ENCODE measurements at regions not wholly inside any gene's neighbourhood (a gene's known extent, or its start where the extent isn't known, plus 50 kb on each side); places are given as distances from the start of the nearest gene placed in this dataset.

DNA sequence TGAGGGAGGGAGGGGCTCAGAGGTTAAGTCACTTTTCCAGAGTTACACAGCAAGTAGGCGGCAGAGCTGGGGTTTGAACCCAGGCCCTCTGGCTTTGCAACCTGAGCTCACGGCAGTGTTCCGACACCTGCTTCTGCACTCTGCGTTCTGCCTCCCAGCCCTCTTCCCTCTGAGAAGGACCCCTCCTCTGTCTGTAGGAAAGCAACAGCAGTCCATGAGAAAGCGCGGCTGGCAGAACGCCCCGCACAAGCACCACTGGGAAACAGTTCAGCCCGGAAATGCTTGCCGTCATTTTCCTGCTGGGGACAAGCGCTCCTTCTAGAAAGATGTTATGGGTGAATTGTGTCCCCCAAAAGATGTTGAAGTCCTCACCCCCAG lies 241.1 kb downstream of the NPHP4 start:
- in situ Hi-C loops (cut with MboI; ENCODE audit: low sequenced_read_pairs), result no loop called here

DNA sequence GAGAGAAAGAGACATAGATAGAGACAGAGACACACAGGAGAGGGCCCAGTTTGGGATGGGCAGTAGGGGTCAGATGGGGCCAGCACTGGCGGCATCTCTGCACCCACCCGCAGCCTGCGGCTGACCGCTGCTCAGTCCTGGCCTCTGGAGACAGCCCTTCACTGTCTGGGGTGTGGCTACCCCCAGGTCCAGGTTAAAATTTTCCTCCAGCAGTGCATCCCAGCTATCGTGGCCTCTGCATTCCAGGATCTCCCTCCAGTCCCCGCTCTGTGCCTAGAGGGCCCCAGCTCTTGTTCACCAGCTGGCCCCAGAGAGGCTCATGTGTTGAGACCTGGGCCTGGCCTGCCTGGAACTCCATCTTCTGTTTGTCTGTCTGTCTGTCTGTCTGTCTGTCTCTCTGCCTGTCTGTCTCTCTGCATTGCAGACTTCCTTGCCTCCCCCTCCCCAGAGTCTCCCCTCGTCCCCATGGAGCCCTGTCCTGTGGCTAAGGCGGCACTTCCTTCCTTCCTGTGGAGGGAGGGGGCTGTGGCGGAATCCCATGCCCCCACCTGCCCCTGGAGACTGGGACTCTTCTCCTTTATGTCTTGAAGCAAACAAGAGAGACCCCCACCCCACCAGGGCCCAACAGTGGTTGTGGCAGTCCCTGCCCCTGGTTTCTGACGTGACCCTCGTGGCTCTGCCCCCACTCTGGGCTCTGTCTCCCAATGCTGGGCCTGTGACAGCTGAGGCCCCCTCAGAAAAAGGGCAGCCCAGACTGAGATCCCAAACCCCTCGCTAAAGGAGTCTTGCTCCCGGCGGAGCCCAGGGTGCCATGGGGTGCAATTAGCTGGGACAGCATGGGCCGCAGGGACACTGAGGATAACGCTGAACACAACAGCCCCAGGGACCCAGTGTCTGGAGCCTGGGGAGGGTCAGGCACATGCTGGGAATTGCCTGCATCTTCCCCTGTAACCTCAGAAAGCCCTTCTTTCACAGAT lies 241.8 kb downstream of the NPHP4 start:
- in situ Hi-C loops (cut with MboI; ENCODE audit: low sequenced_read_pairs), result no loop called here

DNA sequence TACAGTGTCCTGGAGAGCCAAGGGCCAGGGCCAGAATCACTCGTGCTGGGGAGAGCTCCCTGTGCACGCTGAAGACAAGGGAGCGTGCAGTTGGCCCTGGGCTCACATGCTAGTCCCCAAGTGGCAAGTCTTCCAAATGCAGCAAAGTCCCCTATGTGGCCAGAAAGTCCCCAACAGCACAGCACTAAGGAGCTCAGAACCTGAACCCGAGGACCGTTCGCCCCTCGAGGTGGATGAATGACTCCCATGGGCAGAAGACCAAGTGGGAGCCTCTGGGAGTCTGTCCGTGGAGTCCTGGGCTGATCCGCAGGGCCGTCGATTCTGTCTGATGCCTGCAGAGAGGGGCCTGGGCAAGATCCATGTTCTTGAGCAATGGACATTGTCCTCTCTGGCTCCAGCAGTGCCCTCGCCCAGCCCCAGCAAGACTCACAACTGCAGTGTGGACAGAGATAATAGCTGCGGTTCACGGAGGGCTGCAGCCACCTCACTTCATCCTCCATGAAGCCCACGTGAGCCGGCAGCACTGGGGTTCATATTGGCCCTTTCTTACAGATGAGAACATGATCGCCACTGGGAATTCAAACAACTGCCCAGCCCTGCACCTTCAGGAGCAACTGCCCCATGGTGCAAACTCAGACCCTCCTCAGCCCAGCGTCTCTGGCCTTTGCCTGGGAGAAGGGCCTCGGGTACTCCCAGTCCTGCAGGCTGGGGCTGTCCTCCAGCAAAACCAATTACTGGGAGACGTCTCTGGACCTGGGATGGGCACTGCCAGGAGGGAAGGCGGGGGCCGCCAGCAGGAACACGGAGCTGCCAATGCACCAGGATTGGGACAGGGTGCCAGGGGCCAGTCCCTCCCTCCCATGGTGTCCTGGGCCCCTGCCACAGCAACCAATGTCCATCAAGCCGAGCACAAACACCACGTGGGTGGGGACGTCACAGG lies 243.7 kb downstream of the NPHP4 start:
- in situ Hi-C loops (cut with MboI; ENCODE audit: low sequenced_read_pairs), result loop anchor here (10.0 kb wide), 1 partner anchor 234 kb away; no protein-coding TSS in a partner anchor

DNA sequence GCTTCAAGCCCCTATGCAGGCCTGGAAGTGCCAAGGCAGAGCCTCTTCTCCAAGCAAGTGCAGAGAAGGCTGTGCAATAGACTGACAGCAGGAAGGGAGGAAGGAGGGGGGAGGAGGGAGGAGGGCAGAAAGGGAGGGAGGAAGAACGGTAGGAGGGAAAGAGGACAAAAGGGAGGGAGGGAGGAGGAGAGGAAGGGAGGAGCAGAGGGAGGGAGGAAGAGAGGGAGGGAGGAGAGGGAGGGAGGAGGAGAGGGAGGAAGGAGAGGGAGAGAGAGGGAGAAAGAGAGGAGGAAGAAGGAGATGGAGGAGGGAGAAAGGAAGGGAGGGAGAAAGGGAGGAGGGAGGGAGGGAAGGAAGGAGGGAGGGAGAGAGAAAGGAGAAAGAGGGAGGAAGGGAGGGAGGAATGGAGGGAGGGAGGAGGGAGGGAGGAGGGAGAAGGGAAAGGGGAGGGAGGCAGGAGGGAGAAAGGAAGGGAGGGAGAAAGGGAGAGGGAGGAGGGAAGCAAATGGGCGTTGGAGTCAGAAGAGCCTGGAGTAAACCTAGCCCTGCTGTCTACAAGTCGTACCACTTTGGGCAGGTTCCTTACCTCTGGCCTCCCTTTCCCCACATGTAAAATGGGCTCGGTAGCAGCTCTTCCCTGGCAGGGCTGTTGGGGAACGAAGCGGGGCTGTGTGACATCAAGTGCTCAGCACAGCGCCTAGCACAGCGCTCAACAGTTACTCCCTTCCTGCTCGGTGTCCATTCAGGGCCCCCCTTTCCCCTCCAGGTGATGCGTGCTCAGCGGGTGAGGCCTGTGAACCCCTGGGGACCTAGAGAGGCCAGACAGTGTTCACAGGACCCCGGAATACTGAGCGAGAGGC lies 244.6 kb downstream of the NPHP4 start:
- in situ Hi-C loops (cut with MboI; ENCODE audit: low sequenced_read_pairs), result loop anchor here (10.0 kb wide), 1 partner anchor 233 kb away; no protein-coding TSS in a partner anchor

DNA sequence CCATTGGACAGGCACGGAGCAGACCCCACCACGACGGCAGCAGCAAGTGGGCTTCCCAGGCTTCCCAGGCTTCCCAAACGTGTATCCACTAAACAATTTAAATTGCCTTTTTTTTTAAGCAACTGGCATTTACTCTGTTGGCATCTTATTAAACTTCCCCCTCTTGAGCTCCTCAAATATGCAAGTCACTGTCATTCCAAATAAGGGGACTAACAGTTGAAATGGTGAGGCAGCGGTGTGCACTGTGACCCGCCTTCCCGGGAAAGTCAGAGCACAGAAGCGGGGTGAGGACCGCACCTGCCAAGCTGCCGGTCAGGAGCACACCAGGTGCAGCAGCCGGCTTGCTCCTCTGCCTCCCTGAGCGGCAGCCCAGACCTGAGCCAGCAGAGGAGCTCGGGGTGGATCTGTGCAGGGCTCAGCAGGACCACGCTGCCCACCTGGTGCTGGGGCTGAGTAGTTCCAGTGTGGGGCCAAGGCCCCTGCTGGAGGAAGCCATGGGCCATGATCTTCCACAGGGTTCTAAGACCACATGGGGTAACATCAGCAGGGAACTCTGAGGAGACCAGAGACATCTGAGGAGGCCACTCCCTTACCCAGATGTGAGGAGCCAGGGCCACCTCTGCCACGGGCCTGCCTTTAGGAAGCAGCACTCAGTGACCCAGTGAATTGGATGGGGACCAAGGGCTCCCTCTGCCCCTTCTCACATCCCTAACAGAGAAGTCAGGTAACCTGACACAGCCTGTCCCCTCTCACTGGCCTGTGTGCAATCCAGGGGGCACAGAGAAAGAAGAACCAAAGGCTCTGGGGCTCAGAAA lies 245.4 kb downstream of the NPHP4 start:
- in situ Hi-C loops (cut with MboI; ENCODE audit: low sequenced_read_pairs), result loop anchor here (10.0 kb wide), 1 partner anchor 232 kb away; no protein-coding TSS in a partner anchor

DNA sequence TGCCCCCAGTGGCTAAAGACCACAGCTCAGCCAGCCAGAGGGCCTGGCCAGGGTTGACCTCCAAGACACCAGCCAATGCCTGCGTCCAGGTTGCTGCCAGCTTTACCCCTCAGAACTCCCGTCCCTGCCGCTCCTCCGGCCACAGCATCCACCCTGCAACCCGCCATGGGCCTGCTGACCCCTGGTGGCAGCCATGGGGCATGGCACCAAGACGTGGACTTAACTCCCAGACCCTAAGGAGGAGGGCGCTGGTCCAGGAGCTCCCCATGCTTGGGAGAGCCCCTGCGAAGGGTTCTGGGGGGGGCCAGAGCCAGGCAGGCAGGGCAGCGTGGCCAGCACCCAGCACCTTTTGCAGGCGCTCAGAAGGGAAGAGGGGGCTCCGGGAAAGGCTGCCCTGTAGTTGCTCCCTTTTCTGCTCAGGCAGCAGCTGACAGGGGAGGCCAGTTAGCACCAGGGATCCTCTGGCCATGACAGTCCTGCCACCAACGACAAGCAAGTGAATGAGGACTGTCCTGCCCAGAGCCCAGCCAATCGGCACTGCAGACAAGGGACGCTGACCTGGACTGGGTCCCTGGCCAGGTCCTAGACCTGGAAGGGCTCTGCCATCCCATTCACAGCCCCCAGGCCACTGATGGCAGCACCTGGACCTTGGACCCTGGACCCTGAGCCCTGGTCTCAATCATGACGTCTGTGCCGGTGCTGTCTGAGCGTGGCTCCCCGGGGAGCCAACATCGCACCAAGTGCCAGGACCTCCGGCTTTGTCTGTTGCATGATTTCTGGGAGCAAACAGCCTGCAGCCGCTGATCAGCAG lies 246.2 kb downstream of the NPHP4 start:
- in situ Hi-C loops (cut with MboI; ENCODE audit: low sequenced_read_pairs), result loop anchor here (10.0 kb wide), 1 partner anchor 231 kb away; no protein-coding TSS in a partner anchor

DNA sequence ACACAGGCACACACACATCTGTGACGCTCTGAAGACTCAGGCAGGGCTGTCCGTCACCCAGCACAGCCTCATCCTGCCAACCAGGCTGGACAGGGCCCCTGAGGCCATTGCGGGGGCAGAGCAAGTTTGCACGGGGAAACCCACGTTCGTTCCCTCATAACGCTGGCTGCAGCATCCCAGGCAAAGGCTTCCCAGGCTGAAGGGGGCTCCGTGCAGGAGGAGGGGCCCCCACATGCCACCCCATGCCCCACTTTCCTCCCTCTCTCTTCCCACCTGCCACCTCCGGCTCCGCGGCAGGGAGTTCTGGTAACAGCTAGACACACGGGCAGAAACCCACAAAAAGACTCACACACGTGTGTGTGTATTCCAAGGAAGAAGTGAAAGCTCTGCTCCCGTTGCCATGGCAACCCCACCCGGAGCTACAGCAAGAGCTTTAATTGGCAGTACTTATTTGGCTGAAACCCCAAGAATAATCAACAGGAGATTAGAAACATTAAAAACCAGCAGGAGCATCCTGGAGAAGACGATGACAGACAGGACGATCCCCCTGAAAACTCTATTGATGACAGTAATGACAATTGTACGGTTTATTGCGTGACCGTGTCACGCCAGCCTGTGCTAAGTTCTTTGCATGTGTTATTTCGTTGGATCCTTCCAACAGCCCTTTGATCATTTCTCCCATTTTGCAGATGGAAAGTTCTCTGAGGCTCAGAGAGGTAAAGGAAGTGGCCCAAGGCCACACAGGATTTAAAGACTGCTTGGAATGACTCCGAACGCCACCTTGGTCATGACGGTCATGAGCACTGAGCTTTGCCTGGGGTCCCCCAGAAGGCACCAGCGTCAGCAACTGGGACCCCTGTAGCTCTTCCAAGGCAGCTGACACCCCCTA lies 247.1 kb downstream of the NPHP4 start:
- in situ Hi-C loops (cut with MboI; ENCODE audit: low sequenced_read_pairs), result loop anchor here (10.0 kb wide), 1 partner anchor 230 kb away; no protein-coding TSS in a partner anchor

DNA sequence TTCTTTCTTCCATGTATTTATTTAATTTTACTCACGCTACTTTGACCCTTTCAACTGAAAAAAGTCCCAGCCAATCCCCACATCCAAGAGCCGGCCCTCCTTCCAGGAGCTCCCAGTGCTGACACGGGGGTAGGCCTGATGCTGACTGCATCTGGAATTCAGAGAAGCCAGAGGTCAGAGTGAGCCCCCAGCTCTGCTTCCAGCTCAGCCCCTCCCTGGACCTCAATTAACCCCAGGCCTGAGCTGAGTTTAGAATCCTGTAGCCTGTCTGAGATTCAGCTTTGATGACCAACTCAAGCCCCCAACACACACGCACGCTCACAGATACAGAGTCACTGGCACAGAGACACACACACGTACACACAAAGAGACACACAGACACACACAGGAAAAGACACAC lies 247.9 kb downstream of the NPHP4 start:
- in situ Hi-C loops (cut with MboI; ENCODE audit: low sequenced_read_pairs), result loop anchor here (10.0 kb wide), 1 partner anchor 230 kb away; no protein-coding TSS in a partner anchor

DNA sequence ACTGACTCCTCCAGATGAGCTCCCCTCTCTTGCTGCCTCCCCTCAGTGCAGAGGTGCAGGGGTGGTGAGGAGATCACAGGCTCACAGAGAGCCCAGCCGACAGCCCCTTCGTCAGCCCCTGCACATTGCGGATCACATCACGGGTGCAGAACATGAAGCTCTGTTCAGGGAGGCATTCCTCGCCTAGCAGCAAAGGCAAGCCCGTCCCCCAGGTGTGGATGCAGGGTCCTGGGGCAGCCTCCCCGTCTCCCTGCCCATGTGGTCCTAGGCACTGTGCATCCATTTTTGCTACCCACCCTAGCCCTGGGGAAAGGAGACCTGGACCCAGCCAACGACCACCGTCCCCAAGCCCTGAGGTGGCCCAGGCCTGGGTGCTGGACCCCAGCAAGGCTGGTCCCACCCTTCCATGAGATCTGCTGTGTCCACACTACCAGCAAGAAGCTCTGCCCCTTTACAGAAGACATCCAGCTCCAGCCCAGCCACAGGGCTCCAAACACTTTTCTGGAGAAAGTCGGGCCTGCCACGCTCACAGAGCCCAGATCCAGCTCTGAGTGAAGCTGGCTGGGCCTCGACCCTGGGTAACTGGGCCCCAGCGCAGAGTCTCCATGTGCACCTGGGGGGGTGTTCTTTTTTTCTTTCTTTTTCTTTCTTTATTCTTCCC lies 248.7 kb downstream of the NPHP4 start:
- in situ Hi-C loops (cut with MboI; ENCODE audit: low sequenced_read_pairs), result loop anchor here (10.0 kb wide), 1 partner anchor 229 kb away; no protein-coding TSS in a partner anchor

DNA sequence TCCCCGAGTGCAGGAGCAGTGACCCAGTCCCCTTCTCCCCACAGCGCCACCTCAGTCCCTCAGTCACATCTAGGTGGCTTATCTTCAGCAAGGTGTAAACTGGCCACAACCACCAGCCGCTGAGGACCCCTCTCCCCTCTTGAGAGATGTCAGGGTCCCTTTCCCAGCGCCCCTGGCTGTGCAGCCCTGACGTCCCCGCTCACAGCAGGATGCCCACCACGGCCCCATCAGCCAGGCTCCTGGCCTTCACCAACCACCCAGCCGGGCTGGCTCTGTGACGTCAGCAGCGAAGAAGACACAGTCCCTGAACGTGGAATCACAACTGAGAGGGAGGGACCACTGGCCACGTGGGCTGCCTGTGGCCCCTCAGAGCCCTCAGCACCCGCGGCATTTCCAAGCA lies 249.4 kb downstream of the NPHP4 start:
- in situ Hi-C loops (cut with MboI; ENCODE audit: low sequenced_read_pairs), result loop anchor here (10.0 kb wide), 1 partner anchor 228 kb away; no protein-coding TSS in a partner anchor

DNA sequence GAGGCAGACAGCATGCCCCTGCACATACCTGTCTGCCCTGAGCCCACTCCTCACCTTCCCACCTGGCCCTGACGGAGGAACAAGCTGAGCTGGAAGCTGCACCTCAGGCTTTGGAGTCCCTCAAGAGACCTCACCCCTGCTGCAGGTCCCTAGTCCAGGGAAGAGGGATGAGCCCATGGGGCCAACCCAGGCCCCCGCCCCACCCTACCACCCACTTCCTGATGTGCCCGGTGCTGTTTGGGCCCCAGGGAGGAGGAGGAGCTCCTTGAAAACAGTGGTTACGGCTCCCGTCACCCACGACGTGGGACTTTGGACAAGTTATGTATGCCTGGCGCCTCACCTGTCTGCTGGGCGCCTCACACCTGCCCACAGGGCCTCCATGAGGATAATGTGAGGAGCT lies 250.2 kb downstream of the NPHP4 start:
- in situ Hi-C loops (cut with MboI; ENCODE audit: low sequenced_read_pairs), result loop anchor here (10.0 kb wide), 1 partner anchor 227 kb away; no protein-coding TSS in a partner anchor

DNA sequence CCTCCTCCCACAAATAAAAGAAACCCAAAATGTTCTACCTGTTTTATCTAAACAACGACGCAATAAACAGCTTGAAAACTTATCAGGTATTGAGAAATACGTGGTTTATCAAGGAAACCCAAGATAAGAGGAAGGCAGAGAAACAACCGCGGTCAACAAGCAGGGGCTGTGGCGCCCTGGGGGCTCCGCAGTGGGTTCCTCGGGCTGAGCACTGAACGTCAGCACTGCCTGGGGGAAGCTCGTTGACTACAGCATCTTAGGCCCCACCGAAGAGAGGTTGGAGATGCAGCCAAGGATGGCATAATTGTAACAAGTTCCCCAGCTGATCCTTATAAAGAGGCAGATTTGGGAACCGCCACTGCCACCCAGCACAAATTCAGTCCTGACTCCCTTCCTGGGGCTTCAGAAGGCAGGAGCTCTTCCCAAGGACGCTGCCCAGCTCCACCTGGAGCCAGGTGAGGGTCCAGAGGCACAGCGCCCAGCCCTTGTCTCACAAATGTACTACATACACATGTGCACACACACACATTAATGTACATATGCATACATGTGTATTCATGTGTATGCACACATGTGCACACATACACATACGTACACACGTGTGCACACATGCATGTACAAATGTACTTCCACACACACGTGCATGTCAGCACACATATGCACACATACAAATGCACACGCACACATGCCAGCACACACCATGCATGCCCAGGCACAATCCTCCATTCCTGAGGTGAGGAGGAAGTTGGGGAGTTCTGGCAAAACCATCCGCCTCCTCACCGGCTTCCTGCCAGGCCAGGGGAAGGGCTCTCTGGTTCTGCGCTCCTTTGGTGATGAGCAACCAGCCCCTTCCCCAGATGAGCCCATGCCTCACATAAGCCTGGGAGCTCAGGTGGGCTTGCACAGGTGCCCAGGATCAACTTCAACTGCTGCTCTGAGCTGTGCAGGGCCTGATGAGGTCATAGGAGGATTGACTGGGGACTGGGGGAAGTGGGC lies 251.1 kb downstream of the NPHP4 start:
- in situ Hi-C loops (cut with MboI; ENCODE audit: low sequenced_read_pairs), result loop anchor here (10.0 kb wide), 1 partner anchor 226 kb away; no protein-coding TSS in a partner anchor

DNA sequence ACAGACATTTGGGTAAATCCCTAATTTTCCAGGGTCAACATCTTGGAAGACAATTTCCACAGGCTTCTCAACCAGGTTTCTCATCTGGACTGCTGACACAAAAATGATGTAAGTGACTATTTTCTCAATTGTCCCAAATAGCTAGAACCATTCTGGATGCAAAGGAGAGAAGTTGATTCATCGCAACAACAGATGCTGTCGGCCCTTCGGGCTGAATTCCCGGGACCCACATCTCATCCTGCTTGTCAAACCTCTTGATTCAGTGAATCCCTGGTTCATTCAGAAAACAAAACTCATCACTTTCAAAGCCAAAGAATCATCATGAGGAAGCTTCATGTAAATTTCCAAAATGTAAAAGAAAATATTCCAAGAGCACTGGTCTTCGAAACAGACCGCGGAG lies 251.8 kb downstream of the NPHP4 start:
- in situ Hi-C loops (cut with MboI; ENCODE audit: low sequenced_read_pairs), result loop anchor here (10.0 kb wide), 1 partner anchor 226 kb away; no protein-coding TSS in a partner anchor

DNA sequence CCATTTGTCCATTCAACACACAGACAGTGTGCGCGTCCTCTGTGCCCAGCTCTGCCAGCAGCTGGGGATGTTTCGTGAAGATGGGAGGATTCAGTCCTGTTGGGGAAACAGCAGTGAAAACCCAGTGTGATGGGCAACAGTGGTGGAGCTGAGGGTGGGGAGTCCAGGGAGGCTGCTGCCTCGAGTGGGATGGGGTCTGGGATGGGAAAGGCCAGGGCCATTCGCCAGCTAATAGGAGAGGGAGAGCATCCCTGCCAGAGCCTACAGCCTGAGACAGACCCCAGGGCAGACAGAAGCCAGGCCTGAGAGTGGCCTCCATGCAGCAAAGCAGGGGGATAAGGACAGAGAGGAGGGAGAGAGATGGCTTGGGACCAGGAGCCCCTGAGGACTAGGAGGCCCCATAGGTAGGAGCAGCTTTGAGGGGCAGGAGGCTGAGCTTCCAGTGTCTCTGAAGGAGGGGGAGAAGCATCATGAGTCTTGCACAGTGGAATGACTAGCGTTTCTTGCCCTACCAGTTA lies 252.6 kb downstream of the NPHP4 start:
- in situ Hi-C loops (cut with MboI; ENCODE audit: low sequenced_read_pairs), result loop anchor here (10.0 kb wide), 1 partner anchor 225 kb away; no protein-coding TSS in a partner anchor

DNA sequence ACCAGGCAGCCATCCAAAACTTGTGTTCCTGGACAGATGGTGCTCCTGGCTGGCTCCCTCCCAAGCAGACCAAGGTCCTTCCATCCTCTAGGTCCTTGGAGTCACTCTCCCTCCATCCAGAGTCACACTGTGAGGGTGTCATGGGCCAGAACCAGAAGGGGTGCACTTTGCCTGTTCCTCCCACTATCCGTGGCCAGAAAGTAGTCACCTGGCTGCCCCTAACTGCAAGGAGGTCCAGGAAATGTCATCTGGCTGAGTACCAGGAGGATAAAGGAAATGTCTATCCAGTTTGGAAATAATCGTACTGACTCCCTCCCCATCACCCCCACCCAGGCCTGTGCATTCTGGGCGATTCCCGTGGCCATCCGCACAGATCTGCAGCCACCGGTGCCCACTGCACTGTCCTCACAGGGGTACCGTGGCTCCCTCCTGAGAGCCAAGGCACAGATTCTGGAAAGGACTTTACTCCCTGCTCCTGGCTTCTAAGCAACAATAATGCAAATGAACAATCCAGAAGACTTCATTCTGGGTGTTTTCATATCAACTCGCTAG lies 253.2 kb downstream of the NPHP4 start:
- in situ Hi-C loops (cut with MboI; ENCODE audit: low sequenced_read_pairs), result no loop called here

All from HL-60/S4 (cell line).